ENCODE measurements at regions not wholly inside any gene's neighbourhood (a gene's known extent, or its start where the extent isn't known, plus 50 kb on each side); places are given as distances from the start of the nearest gene placed in this dataset.
"Not testable (repeated sequence)": the region's sequence is repeated elsewhere in the genome, so short reads cannot be mapped to it uniquely, and the experiment has no call there.

- no peak for DNase-seq (ENCODE audit: low read depth in 2 of 3, low spot score in 2 of 3)
Measured at GRCh38 chr5:63894690-63895089, 67.6 kb downstream of the HTR1A start.

- DNase-seq (ENCODE audit: low read depth in 2 of 3, low spot score in 2 of 3), result no peak
Measured at GRCh38 chr5:63878788-63879187, 83.5 kb downstream of the HTR1A start.

- DNase-seq (ENCODE audit: low read depth in 2 of 3, low spot score in 2 of 3), result no peak
Measured at GRCh38 chr5:63877961-63878360, 84.3 kb downstream of the HTR1A start.

DNA sequence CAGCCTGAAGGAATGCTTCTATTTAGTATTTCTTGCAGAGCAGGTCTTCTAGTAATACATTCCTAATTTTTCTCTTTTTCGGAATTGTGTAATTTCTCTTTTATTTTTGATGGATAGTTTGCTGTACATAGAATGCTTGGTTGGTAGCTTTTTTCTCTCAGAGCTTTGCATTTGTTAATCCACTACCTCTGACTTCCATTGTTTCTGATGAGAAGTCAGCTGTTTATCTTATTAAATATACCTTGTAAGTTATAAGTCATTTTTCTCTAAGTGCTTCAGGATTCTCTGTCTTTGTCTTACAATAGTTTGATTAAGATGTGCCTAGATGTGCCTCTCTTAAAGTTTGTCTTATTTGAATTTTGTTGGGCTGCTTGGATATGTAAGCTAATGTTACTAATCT is 101.9 kb downstream of the HTR1A start:
- no peak for DNase-seq (ENCODE audit: low read depth in 2 of 3, low spot score in 2 of 3)

GRCh38 chr5:63854076-63854475 is 108.2 kb downstream of the HTR1A start:
- DNase-seq (ENCODE audit: low read depth in 2 of 3, low spot score in 2 of 3), result no peak

DNA sequence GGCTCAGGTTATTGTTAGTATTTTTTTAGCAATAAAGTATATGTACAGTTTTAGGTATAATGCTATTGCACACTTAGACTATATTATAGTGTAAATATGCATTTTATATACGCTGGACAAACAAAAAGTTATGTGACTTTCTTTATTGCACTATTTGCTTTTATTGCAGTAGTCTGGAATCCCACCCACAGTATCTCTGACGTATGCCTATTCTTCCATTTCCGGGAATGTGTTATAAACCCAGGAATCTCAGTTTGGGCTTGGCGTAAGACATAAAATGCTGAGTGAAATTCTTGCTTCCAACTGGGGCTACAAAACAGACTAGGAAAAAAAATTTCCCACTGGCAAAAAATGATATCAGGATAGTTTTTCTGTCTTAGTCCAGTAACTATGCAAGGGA is 119.1 kb downstream of the HTR1A start:
- no peak for DNase-seq (ENCODE audit: low read depth in 2 of 3, low spot score in 2 of 3)

- DNase-seq (ENCODE audit: low read depth in 2 of 3, low spot score in 2 of 3), result no peak
Measured at GRCh38 chr5:63837437-63837836, 124.8 kb downstream of the HTR1A start.

DNA sequence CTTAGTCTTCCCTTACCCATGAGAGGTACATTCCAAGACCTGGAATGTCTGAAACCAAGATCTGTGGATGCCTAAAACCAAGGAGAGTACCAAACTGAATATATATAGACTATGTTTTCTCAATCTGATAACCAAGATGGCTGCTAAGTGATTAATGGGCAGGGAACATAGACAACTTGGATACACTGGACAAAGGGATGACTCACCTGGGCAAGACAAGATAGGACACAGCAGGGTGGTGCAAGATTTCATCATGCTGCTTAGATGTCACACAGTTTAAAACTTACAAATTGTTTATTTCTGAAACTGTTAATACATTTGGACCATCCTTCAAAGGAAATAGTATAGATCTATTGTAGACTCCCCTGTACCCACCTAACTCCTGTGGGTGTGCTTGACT is 130.9 kb downstream of the HTR1A start:
- no peak for DNase-seq (ENCODE audit: low read depth in 2 of 3, low spot score in 2 of 3)

DNA sequence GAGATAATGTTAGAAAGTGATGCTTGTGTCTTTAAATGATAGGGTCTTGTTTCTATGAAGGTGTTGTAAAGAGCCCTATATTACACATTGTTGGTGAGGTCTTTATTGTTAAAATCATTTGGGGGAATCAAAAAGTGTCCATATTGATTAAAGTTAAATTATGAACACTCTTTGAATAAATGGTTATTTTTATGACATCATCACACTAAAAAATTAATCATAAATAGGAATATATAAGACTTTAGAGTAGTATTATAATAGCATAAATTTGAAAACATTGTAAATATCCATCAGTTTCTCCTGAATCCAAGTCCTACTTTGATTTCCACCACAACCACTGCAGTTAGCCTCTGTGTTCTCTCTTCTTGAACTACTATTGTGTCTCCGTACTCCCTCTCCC is 136.3 kb downstream of the HTR1A start:
- DNase-seq (ENCODE audit: low read depth in 2 of 3, low spot score in 2 of 3), result no peak

DNA sequence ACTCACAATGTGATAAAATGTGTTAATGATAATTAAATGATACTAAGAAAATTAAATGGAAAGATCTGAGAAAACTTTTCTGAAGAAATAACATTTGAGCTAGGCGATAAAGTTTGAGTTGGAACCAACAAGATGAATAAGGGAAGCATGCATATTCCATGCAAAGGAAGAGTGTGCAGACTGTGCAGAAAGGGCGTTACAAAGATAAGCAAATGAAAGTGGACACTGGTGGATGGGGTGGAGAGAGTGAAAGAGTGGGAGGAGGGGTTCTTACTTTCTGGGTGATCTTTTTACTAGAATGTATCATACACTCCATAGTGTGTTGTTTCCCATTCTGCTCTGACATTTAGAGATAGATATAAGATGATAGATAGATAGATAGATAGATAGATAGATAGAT is 138.7 kb downstream of the HTR1A start:
- DNase-seq (ENCODE audit: low read depth in 2 of 3, low spot score in 2 of 3), result no peak

DNA sequence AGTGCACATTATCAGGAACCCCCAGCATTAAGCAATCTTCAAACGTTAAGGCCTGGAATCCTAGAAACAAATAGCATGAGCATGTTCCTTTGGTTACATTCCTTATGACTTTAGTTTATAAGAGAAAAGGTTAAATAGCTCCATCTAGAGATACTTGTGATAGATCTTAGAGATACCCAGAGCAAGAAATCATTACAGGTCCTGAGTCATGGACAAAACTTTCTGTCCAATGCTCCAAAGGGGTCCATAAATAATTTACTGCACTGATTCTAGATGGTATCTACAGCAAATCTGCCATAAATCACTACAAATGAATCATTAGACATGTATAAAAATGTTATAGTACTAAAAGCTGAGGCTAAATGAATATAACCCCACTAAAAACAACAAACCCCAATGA is 139.6 kb downstream of the HTR1A start:
- no peak for DNase-seq (ENCODE audit: low read depth in 2 of 3, low spot score in 2 of 3)

- DNase-seq (ENCODE audit: low read depth in 2 of 3, low spot score in 2 of 3), result no peak
Measured at GRCh38 chr5:63820577-63820976, 141.7 kb downstream of the HTR1A start.

- no peak for DNase-seq (ENCODE audit: low read depth in 2 of 3, low spot score in 2 of 3)
Measured at GRCh38 chr5:63812693-63813092, 149.6 kb downstream of the HTR1A start.

- DNase-seq (ENCODE audit: low read depth in 2 of 3, low spot score in 2 of 3), result no peak
Measured at GRCh38 chr5:63811961-63812360, 150.3 kb downstream of the HTR1A start.

- no peak for DNase-seq (ENCODE audit: low read depth in 2 of 3, low spot score in 2 of 3)
Measured at GRCh38 chr5:63811286-63811685, 151.0 kb downstream of the HTR1A start.

- no peak for DNase-seq (ENCODE audit: low read depth in 2 of 3, low spot score in 2 of 3)
Measured at GRCh38 chr5:63805151-63805550, 157.1 kb downstream of the HTR1A start.

DNA sequence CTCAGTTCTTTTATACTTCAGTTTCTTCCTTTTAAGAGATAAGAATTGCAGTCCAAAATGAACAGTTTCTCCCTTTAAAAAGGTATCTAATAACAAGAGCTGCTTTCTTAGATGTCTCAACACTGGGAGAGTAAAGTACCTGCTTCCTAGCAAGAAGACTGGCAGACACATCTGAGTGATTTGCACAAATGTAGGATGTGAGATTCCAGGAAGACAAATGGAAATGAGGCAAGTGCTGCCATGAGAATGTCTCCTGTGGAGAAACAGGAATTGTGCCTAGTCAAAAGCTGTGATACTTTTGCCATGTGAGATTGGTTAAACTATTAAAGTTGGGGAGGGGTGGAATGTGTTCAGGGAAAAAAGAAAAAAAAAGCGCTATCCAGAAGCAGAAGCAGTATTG is 159.1 kb downstream of the HTR1A start:
- DNase-seq (ENCODE audit: low read depth in 2 of 3, low spot score in 2 of 3), result no peak

GRCh38 chr5:63794979-63795378 is 167.3 kb downstream of the HTR1A start:
- no peak for DNase-seq (ENCODE audit: low read depth in 2 of 3, low spot score in 2 of 3)

GRCh38 chr5:63794296-63794695 is 167.9 kb downstream of the HTR1A start:
- DNase-seq (ENCODE audit: low read depth in 2 of 3, low spot score in 2 of 3), result no peak

DNA sequence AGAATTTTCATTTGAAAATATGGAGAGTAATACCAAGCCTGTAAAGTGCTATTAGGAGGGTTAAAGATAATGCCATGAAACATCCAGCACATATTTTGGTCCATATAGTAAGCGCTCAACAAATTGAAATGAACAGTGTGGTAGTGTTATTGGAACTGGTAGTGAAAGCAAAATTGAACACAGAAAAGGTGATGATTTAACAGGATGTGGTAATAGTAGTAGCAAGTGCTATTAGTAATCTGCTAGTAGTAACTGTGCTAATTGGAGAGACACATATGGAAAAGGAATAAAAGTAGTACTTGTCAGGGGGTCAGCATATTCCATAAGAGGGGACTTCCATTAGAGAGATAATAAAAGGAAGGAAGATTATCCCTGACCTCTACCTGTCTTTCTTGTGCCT is 187.3 kb downstream of the HTR1A start:
- DNase-seq (ENCODE audit: low read depth in 2 of 3, low spot score in 2 of 3), result no peak

DNA sequence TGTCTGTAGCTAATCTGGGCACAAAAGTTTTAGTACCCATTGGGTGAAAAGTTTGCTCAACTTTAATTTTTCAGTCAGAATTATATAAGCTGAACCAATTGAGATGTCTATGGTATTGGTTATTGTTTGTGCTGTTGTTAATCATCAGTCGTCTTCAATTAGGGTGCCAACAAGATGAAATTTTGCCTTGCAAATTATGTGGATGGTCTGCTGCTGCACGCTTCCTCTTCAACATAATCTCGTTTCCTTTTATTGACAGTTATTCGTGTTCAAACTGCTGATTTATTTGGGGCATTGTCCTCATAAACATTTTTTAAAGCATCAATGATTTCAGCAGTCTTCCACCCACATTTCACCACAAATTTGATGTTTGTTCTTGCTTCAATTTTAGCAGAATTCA is 194.0 kb downstream of the HTR1A start:
- DNase-seq (ENCODE audit: low read depth in 2 of 3, low spot score in 2 of 3), result no peak

DNA sequence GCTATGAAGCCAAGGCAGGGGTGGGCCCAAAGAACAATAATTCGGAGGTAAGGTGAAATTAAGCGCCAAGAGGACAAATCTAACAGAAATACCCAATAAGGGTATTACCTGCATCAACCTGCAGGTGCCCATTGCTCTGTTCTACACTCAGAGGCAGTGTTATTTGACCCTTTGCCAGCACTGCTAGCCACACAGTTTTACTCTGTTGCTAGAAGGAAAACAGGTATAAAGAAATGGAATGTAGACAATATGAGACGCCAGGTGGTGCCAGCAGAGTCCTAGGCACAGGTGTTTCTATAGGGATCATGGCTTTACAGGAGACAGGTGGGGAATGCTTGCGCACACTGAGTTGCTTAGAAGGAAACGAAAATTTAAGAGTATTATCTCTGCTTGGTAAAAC is 201.3 kb downstream of the HTR1A start:
- no peak for DNase-seq (ENCODE audit: low read depth in 2 of 3, low spot score in 2 of 3)

- DNase-seq (ENCODE audit: low read depth in 2 of 3, low spot score in 2 of 3), result no peak
Measured at GRCh38 chr5:63743096-63743798, 219.0 kb downstream of the HTR1A start.

GRCh38 chr5:63732880-63733279 is 229.4 kb downstream of the HTR1A start:
- not testable (repeated sequence) for DNase-seq (ENCODE audit: low read depth in 2 of 3, low spot score in 2 of 3)

All from activated CD8-positive, alpha-beta memory T cell treated with anti-CD3 and anti-CD28 coated beads for 48 hours (primary cell).